GM19467 (cell line): ENCODE measurements at regions not wholly inside any gene's neighbourhood (a gene's known extent, or its start where the extent isn't known, plus 50 kb on each side); places are given as distances from the start of the nearest gene placed in this dataset.

Source experiments
- ATAC-seq: cut with Tn5 transposase; IDR thresholded peaks from one replicate; pipeline ENCODE4 v1.9.1; 2021; ENCODE audit warnings: mild to moderate bottlenecking, moderate library complexity; ENCODE audit not compliant: unreplicated experiment

DNA sequence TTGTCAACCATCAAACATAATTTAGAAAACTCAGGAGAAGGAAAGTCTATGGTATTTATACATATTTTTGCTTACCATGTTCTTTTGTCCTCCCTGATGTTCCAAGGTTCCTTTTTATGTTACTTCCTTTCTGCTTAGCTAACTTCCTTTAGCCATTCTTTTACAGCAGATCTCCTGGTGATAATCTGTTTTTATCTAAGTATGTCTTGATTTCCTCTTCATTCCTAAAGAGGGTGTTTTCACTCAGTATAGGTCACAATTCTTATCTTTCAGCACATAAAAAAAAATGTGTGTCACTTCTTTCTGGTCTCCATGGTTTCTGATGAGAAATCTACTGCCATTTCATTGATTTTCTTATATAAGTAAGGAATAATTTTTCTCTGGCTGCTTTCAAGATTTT is 384.4 kb upstream of the PDE4D start:
- ATAC-seq: no peak

DNA sequence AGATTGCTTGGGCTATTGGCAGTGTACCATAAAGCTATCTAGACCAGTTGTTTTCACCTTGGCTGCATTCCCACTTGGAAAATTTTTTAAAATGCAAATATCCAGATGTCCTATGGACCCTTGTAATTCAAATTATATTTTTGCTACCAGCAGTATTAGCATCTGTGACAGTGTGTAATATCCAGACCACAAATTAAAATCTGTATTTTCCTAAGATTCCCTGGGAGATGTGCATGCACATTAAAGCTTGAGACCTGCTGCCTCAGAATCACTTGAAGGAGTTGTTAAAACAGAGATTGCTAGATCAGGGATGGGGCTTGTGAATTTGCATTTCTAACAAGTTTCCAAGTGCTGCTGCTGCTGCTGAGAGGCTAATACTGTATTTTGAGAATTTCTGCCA is 381.2 kb upstream of the PDE4D start:
- ATAC-seq: no peak

DNA sequence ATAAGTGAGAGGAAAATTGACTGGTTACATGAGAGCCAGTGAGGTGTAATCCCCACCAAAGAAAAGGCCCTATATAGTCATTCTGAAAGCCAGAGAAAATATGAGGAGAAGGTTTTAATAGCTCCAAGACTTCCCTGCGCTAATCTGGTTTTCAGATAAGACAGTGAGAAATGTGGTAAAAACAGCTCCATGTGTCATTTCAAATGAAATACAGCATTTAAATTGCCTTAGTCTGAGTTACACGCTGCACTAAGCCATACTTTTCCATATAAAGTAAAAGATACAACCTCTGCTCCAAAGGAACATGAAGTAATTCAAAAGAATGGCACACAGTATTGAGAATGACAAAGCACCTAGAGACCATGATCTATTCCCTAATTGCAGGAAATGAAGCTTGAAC is 378.0 kb upstream of the PDE4D start:
- no peak for ATAC-seq

DNA sequence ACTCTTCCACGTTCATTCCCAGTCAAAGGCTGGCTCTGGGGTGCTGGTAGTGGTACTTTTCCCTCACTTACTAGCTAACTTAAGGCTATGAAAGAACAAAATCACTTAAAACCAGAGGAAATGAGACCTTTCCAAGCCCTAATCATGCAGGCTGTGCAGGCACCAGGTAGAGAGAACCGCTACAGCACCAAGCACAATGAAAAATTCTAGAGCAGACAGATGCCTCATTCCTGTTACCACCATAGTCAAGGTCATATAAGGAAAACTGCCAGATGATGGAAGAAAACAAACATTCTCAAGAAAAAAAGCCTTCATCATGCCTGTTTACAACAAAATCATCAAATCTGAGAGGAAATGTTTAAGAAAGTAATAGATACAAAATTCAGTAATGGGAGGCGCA is 374.4 kb upstream of the PDE4D start:
- ATAC-seq: no peak

DNA sequence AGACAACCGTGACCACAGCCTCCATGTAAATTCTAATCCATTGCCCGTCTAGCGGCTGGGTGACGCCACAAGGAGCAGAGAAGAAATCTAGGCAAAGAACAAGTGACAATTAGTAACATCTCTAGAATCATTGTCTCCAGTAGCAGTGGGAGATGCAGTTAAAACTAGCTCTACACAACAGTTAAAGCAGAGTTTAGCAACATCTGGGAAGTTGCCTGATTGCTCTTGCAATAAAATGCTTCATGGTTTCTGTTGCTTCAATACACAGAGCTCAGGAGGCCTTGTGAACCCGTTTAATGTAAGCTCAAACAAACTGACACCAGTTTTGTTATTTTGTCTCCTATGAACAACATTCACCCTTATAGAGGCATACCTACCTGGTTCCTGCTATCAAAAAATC is 369.8 kb upstream of the PDE4D start:
- ATAC-seq: no peak

DNA sequence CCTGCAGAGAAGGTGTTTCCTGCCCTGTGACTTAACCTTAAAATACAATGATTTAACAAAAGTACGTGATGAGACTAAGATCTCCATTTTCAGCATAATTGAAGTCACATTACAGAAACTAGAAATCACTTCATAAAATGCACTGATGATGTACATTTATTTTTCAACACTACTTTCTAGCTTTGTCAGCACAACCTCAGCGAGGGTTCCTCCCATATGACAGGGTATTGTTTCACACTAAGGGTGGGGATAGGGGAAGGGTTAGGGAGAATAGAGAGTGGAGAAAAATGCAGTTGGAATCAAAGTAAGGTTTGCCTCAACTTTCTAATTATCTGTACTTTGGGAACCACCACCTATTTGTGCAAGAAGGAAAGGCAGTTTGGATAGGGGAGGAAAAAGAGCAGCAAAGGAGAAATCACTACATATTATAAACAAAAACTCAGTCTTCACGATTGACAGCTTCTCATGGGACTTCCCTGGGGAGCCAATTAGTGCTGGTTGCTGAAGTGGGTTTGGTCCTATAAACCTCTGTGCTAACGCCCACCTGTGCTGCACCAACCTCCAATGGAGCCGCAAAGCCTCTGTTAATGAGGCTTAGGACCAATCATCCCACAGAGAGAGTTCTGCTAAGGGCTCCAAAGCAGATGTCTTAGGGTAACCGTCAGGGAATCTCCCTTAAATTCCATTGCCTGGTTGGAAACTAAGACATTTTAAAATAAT is 369.2 kb upstream of the PDE4D start:
- no peak for ATAC-seq

DNA sequence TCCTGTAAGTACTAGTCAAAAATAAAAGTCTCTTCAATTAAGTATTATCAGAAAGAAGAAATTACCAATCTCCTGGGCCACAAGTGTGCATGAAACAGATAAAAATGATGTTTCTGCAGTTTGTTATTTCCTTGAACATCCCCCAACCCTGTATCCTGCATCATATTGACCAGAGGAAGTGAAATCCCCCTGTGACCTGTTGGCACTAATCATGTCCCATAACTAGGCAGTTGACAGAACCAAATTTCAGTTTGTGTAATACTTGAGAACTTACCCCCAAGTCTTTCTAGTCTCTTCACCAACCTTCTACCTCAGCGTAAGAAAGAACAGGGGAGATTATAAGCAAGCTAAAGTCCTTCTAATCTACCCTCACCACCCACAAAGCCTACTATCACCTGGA is 368.2 kb upstream of the PDE4D start:
- ATAC-seq: no peak

DNA sequence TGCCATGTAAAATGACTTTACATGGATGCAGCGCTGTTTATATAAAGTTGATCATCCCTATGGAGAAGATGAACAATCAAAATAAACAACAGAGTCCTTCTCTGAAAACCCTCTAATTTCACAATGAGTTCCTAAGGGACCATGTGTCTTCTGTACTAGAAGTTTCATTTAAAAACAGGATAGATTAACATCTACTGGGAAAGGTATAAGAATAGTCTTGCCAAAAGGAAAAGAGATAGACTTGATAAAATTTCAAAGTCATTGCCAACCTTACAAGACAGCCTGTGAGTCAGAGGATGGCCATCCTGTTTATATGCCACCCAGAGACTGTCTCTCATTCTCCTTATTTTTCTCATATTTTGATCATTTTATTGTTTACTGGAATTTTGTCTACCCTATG is 367.1 kb upstream of the PDE4D start:
- ATAC-seq: no peak

DNA sequence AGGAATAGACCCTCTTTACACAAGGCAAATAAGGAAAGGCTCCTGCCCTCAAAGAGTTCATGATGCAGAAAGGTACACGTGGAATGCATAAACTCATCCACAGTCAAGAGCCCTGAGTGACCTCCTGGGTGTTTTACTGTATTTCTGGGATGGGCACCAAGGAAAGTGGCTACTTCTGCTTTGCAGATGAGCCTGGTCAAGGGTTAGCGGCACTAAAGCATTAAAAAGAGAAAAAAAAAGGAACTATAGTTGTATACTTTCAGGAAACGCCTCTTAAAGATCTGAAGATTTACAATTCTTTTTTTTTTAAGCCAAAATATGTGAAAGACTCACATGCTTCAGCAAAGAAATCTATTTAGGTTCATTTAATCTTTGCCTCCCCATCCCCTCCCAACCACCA is 366.2 kb upstream of the PDE4D start:
- no peak for ATAC-seq

DNA sequence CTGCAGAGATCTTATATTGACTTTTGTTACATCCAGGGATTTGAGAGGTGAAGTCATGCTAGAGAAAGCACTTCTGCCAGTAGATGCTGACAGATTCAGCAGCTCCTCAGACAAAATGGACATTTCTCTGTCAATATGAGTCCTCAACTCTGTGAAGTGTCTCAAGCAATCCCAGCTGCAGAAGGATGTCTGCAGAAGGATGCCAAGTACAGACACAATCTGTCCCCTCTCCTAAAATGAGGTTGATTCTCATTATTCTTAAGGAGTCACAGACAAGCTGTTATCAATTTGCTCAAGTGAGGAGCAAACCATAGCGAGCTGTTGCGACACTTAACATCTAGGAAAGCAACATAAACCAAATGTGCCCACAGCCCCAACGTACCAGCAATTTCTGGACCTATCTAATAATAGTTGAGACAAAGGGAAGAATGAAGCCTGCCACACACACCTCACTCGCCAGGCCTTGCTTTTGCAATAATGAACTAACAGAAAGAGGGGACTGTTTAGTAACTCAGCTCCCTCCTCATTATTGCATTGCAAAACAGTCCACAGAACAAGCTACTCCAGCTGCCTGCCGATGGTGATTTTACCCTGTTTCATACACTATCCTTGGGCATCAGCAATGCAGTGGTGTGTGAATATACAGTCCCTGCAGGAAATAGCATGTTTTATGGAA is 364.2 kb upstream of the PDE4D start:
- no peak for ATAC-seq

DNA sequence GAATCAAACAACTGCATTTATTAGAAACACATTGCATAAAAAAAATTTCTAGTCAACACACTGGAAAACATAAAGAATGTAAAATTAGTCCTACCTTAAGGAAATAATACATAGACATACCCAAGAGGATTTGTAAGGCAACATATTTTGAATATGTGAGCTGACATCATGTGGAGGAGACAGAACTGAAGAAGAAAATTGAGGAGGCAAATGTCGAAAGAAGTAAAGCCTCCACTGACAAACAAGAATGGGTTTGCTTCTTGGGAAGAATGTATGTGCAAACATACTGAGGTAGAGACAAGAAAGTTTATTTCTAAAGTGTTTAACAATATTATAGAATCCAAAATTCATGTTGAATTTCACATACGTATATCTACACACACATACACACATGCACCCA is 363.0 kb upstream of the PDE4D start:
- no peak for ATAC-seq

DNA sequence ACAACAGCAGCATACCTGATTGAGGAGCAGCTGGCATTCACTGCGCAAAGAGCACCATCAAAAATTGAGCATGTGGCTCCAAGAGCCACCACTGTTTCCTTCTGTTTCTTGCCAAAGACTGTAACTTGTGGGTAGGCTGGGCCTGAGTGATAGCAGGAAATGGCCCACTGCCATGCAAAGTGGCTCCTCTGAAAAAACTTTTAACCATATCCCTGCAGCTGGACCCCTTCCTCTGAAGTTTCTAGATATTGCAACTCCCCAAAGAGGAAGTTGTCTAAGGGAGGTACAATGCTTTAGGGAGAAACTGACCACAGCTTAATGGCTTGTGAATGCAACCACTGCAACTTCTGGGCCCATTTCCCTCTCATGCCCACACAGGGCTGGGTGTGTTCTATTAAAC is 355.4 kb upstream of the PDE4D start:
- ATAC-seq: peak; percentile 97

DNA sequence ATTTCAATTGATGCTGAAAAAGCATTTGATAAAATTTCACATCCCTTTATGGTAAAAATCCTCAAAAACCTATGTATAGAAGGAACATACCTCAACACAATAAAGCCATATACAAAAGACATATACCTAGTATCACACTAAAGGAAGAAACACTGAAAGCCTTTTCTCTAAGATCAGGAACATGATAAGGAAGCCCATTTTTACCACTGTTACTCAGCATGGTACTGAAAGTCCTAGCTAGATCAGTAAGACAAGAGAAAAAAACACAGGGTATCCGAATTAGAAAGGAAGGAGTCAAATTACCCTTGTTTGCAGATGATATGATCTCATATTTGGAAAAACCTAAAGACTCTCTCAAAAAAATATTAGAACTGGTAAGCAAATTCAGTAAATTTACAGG is 350.2 kb upstream of the PDE4D start:
- ATAC-seq: no peak

DNA sequence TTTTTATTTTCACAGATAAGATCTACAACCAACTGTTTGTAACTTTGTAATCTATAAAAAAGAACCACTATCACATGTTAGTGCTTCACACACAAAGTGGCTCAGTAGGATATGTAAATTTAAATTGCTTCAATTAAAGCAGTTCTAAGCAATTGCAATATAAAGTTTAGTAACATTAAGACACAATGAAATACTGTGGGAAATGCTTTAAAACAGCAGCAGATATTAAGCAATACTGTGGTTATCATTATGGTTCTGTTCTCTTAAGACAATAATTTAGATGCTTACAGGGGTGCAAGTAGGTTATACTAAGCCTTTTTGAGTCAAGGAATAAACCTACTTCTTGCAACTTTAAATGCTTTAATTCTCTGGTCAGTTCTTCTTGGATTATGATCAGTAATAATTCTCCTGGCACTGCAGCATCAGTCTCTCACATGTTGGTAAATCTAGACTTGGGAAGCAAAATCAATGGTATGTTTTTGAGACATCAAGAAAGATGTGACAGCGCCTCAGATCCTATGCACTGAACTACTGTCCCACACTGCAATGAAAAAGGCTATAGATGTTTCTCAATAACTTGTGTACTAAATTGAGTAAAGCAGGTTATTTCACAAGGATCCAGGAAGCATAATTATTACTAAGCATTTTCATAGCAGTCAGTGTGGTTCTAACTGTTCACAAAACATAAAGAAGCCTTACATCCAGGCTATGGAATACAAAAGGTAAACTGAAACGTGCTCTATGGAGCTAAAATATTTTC is 338.7 kb upstream of the PDE4D start:
- ATAC-seq: no peak

DNA sequence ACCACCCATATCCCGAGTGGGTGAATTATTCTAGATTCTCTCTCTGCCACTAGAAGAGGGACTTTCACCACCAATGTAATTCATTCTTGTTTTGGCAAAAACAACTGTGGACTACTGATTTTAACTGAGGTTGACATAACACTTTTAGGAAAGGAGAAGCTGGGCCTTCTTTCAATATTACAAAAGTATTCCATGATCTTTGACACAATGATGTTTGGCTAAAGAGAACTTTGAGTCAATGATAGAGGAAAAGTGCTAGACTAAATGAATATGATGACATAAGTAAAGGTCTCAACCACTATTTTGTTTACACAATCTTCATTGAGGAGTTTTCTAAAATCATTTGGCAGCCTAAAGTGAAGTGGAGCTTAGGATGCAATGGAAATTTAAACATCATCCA is 336.9 kb upstream of the PDE4D start:
- ATAC-seq: no peak

DNA sequence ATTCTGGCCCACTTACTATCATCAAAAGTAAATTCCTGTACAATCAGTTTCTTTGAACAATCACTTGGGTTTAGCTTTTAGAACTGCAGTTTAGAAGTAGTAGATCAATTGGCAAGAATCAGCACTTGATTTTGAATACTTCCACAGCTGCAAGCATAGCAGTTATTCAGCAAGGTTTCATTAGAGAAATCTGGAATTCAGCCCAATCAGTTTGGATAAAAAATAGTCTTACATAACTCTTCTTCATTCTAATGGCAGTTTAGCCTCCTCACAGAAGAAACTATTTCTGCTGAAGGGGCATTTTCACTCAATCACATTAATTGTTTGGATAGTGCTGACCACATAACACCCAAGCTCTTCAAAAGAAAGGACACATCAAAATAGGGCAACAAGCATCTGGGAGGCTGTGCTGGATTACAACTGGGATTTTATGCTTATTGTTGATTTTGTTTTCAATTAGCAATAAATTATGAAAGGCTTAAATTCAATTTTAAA is 336.2 kb upstream of the PDE4D start:
- ATAC-seq: no peak

DNA sequence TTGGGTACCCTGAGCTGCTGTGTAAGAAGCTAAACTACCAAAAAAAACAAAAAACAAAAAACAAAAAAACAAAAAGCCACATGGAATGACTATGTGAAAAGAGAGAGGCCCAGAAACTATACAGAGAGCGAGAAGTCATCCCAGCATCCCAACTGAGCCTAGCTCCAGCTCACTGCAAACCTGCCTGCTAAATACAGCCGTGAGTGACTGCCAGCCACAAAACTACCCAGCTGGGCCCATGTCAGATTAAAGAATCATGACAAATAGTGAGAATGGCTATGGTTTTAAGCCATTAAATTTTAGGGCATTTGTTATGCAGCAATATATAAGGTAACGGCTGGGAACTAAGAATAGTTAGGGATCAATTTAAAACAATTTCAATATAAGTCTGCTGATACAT is 335.1 kb upstream of the PDE4D start:
- no peak for ATAC-seq

DNA sequence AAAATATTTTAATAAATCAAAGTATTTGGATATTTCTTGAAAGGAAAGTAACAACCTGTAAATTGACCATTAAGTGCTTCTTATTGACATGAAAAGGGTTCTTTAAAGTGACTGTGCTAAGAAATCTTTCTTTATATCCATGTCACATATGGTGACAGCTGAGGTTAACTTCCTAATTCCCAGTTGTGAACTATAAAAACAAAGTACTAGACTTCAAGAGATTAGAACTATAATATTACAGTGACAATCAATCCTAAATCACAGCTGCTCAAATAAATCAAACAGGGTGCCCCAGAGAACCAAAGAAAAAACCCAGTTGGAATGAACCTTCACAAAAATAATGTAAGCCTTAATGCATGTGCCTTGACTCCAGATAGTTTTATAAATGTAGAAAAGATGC is 332.6 kb upstream of the PDE4D start:
- no peak for ATAC-seq

DNA sequence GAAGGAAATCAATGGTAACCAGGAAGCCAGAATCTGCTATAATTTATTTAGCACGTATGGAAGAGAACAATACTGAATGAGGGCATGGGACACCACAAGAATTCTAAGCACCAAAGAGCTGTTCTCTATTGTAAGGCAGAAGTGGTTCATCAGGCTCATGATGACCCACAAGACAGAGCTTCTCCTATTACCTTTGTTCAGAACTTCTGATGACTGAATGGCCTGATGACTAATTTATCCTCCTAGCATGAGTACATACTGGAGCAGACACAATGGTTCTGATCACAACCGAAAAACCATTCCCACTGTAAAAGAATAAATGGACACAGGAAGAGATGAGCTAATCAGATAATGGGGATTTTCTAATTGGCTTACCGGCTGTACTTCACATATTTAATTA is 329.8 kb upstream of the PDE4D start:
- no peak for ATAC-seq

DNA sequence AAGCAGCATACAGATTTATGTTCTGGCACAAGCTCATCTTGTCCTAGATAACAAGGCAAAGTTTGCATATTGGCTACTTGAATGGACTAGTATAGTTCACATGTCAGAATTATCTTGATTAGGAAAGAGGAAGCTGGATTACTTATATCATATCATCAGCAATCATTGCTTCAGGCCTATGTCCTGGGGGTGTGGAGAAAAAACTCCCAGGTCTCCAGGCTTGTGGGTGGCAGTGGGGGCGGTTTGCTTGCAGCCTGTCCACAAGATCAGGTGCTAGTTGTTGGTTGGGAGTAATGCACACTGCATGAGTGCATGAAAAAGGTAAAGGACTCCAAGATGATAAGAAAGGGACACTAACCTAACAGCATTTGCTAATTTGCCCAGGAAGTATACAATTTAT is 326.4 kb upstream of the PDE4D start:
- no peak for ATAC-seq

DNA sequence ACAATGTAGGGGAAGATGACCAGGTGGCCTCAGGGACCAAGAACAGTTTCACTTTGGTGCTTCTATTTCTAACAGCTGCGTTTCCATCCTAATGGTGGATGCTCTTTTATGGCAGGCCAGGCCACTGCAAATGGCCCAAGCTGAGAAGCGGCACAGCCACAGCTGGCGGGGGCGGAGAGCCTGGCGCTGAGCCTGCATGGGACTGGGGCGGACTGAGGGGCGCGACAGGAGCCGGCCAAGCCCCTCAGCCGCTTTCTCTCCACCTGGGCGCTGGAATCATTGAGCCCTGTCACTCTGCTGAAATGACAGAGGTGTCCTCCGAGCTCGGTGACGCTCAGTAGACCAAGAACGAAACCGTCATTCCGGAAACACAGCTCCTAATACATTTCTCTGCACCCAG is 317.3 kb upstream of the PDE4D start:
- no peak for ATAC-seq
